HG03521 (cell line): ENCODE measurements at regions not wholly inside any gene's neighbourhood (a gene's known extent, or its start where the extent isn't known, plus 50 kb on each side); places are given as distances from the start of the nearest gene placed in this dataset.

Experiments
- ATAC-seq: cut with Tn5 transposase; IDR thresholded peaks from one replicate; pipeline ENCODE4 v1.9.1; 2021; ENCODE audit warnings: mild to moderate bottlenecking, moderate library complexity; ENCODE audit not compliant: unreplicated experiment

GRCh38 chr2:65856928-65857327 is 424.5 kb upstream of the SPRED2 start:
- ATAC-seq: no peak

GRCh38 chr2:65856423-65856822 is 424.0 kb upstream of the SPRED2 start:
- no peak for ATAC-seq

GRCh38 chr2:65850695-65851094 is 418.3 kb upstream of the SPRED2 start:
- ATAC-seq: no peak

GRCh38 chr2:65846989-65847678 is 414.7 kb upstream of the SPRED2 start:
- ATAC-seq: no peak

GRCh38 chr2:65845442-65846182 is 413.2 kb upstream of the SPRED2 start:
- no peak for ATAC-seq

- no peak for ATAC-seq
These were observed 409.7 kb upstream of the SPRED2 start for GRCh38 chr2:65842104-65842503.

GRCh38 chr2:65835975-65836549 is 403.7 kb upstream of the SPRED2 start:
- no peak for ATAC-seq

- no peak for ATAC-seq
These were observed 402.5 kb upstream of the SPRED2 start for GRCh38 chr2:65834771-65835475.

- no peak for ATAC-seq
These were observed 401.7 kb upstream of the SPRED2 start for GRCh38 chr2:65834062-65834461.

GRCh38 chr2:65831509-65831908 is 399.1 kb upstream of the SPRED2 start:
- no peak for ATAC-seq

GRCh38 chr2:65826567-65826966 is 394.2 kb upstream of the SPRED2 start:
- no peak for ATAC-seq

- ATAC-seq: no peak
These were observed 391.1 kb upstream of the SPRED2 start for GRCh38 chr2:65823511-65823910.

- no peak for ATAC-seq
These were observed 388.1 kb upstream of the SPRED2 start for GRCh38 chr2:65820454-65820853.

- no peak for ATAC-seq
These were observed 387.6 kb upstream of the SPRED2 start for GRCh38 chr2:65819963-65820362.

- no peak for ATAC-seq
These were observed 386.6 kb upstream of the SPRED2 start for GRCh38 chr2:65818873-65819451.

- ATAC-seq: no peak
These were observed 381.3 kb upstream of the SPRED2 start for GRCh38 chr2:65813631-65814173.

GRCh38 chr2:65812887-65813286 is 380.5 kb upstream of the SPRED2 start:
- ATAC-seq: no peak

GRCh38 chr2:65807942-65808341 is 375.5 kb upstream of the SPRED2 start:
- ATAC-seq: no peak

GRCh38 chr2:65804777-65805176 is 372.4 kb upstream of the SPRED2 start:
- ATAC-seq: no peak

- ATAC-seq: no peak
These were observed 370.0 kb upstream of the SPRED2 start for GRCh38 chr2:65802298-65802942.
